Loucy (cell line): ENCODE measurements at regions not wholly inside any gene's neighbourhood (a gene's known extent, or its start where the extent isn't known, plus 50 kb on each side); places are given as distances from the start of the nearest gene placed in this dataset.

Source experiments
- EZH2phosphoT487 ChIP-seq: fragments of 200-600 bp; IDR thresholded peaks from 2 replicates; pipeline ENCODE4 v1.6.1; 2018; ENCODE audit warnings: antibody characterized with exemption, mild to moderate bottlenecking, moderate library complexity, borderline replicate concordance
- TF ChIP-seq, protein P1 (sequence below): fragments of 200-600 bp; sonication (generic); conservative IDR thresholded peaks from 2 replicates; pipeline ENCODE4 v1.5.1; 2014; ENCODE audit warnings: mild to moderate bottlenecking, antibody characterized with exemption, low read length

DNA sequence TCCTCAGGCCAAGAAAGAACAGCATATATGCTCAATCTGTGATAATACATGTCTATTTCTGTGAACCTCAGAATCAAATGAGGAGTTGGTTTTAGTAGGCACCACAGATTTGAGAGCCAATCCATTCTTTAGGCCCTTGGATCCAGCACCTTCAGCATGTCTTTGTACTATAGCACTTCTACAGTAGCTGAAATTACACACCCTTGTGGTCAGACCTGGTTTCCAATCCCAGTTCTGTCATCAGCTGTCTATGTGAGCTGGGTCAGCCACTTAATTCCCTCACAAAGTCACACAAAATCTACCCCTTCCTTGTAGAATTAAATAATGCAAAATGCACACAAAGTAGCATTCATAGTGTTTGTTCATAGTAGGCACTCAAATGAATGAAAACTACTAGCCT lies 381.3 kb upstream of the LARGE1 start:
- TF ChIP-seq, protein P1, sequence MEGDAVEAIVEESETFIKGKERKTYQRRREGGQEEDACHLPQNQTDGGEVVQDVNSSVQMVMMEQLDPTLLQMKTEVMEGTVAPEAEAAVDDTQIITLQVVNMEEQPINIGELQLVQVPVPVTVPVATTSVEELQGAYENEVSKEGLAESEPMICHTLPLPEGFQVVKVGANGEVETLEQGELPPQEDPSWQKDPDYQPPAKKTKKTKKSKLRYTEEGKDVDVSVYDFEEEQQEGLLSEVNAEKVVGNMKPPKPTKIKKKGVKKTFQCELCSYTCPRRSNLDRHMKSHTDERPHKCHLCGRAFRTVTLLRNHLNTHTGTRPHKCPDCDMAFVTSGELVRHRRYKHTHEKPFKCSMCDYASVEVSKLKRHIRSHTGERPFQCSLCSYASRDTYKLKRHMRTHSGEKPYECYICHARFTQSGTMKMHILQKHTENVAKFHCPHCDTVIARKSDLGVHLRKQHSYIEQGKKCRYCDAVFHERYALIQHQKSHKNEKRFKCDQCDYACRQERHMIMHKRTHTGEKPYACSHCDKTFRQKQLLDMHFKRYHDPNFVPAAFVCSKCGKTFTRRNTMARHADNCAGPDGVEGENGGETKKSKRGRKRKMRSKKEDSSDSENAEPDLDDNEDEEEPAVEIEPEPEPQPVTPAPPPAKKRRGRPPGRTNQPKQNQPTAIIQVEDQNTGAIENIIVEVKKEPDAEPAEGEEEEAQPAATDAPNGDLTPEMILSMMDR, result no peak
- TF ChIP-seq EZH2phosphoT487, result no peak
